K562 (cell line): ENCODE measurements at regions not wholly inside any gene's neighbourhood (a gene's known extent, or its start where the extent isn't known, plus 50 kb on each side); places are given as distances from the start of the nearest gene placed in this dataset.

Experiments
- ATAC-seq: fragments of 200-7000 bp; cut with Tn5 transposase; 3 replicates; pipeline ENCODE4 v1.9.1; 2020; ENCODE audit warnings: moderate library complexity
- BruUV-seq: library from RNA; stranded (reverse); fragments of 400-500 nt; replicated peaks from 2 replicates; lab custom pipeline; 2021; lab: Mats Ljungman, UMichigan
- CTCF ChIA-PET: fragments of 300-600 bp; formaldehyde crosslinking; extraction: SDS; loops from one replicate; lab custom pipeline; 2021; ENCODE audit warnings: low intra/inter-chr PET ratio; lab: Yijun Ruan, JAX
- POLR2A ChIA-PET: fragments of 300-600, 350-650 bp; sonication (Branson Sonifier 250); formaldehyde crosslinking; extraction: SDS; loops from one replicate; lab custom pipeline; 2021; ENCODE audit warnings: antibody characterized with exemption, inconsistent platforms; lab: Yijun Ruan, JAX
- DNase-seq, 4 experiments: peaks; one replicate each; pipeline versions ENCODE4 v3.0.0 to v3.0.0-alpha.2; 2011 to 2018; ENCODE audit warnings: low spot score in 3 of 4, mixed read lengths in 3 of 4; ENCODE audit errors: extremely low read depth in 1 of 4
- FAIRE-seq: peaks from 2 replicates; lab custom pipeline; 2011; peaks lifted over from hg19 to GRCh38; lab: Jason Lieb, UNC
- H2AFZ ChIP-seq: 2 replicates; pipeline ENCODE4 v1.6.0; 2011; ENCODE audit warnings: low read depth, low read length, control low read depth, inconsistent platforms
- H3K27ac ChIP-seq: fragments of 200-600 bp; 3 replicates; pipeline ENCODE4 v1.8.0; 2011; ENCODE audit warnings: low read depth, mild to moderate bottlenecking, control low read depth, inconsistent platforms, low read length, moderate library complexity, mixed read lengths; ENCODE audit errors: extremely low read depth
- H3K27me3 ChIP-seq, 2 experiments: fragments of 300-600 bp in 1 of 2; 2 replicates in 1 of 2; 3 replicates in 1 of 2; pipeline versions ENCODE4 v1.6.0 to v1.8.0; 2011; ENCODE audit warnings: inconsistent platforms in 2 of 2, low read length in 2 of 2, mild to moderate bottlenecking in 1 of 2, mixed read lengths in 1 of 2, moderate library complexity in 1 of 2; ENCODE audit not compliant: control insufficient read depth in 2 of 2, insufficient read depth in 2 of 2
- H3K36me3 ChIP-seq: fragments of 300-600 bp; 3 replicates; pipeline ENCODE4 v1.8.0; 2011; ENCODE audit warnings: mild to moderate bottlenecking, low read length, inconsistent platforms; ENCODE audit not compliant: control insufficient read depth, insufficient read depth
- H3K4me1 ChIP-seq, 2 experiments: fragments of 200-600 bp in 1 of 2; replicated peaks in 1 of 2; 2 replicates in 1 of 2; 3 replicates in 1 of 2; pipeline versions ENCODE4 v1.5.1 to v1.8.0; 2011; ENCODE audit warnings: inconsistent platforms in 2 of 2, low read length in 2 of 2, mild to moderate bottlenecking in 1 of 2, mixed read lengths in 1 of 2, moderate library complexity in 1 of 2; ENCODE audit not compliant: control insufficient read depth in 2 of 2, insufficient read depth in 2 of 2
- H3K4me2 ChIP-seq: 2 replicates; pipeline ENCODE4 v1.6.1; 2011; ENCODE audit warnings: low read length, control low read depth, inconsistent platforms, mixed read lengths; ENCODE audit not compliant: insufficient read depth
- H3K4me3 ChIP-seq: fragments of 200-600 bp; sonication (generic), shearing (Covaris generic); 2 replicates; pipeline ENCODE4 v1.5.1; 2016; ENCODE audit warnings: control low read depth, inconsistent platforms
- H3K79me2 ChIP-seq: fragments of 200-600 bp; 3 replicates; pipeline ENCODE4 v1.8.0; 2011; ENCODE audit warnings: low read length, inconsistent platforms; ENCODE audit not compliant: control insufficient read depth, insufficient read depth
- H3K9ac ChIP-seq, 2 experiments: 2 replicates each; pipeline versions ENCODE4 v1.6.0 to v1.6.1; 2011; ENCODE audit warnings: low read depth in 2 of 2, low read length in 2 of 2, control low read depth in 1 of 2, inconsistent platforms in 1 of 2, mild to moderate bottlenecking in 1 of 2, mixed read lengths in 1 of 2; ENCODE audit not compliant: insufficient read depth in 1 of 2
- H3K9me1 ChIP-seq: one replicate; pipeline ENCODE4 v1.6.0; 2011; ENCODE audit warnings: inconsistent platforms, mild to moderate bottlenecking, low read length, moderate library complexity; ENCODE audit not compliant: control insufficient read depth, insufficient read depth
- H3K9me3 ChIP-seq: replicated peaks from 2 replicates; pipeline ENCODE4 v1.5.1; 2011; ENCODE audit warnings: low read depth, low read length, inconsistent platforms; ENCODE audit not compliant: control insufficient read depth, insufficient read depth
- H4K20me1 ChIP-seq: replicated peaks from 2 replicates; pipeline ENCODE4 v1.6.1; 2011; ENCODE audit warnings: low read length, inconsistent platforms, mixed read lengths; ENCODE audit not compliant: control insufficient read depth, insufficient read depth
- MEIS2 ChIP-seq: fragments of 450-650 bp; IDR thresholded peaks from 2 replicates; pipeline ENCODE4 v1.6.1; 2014; ENCODE audit warnings: mild to moderate bottlenecking; ENCODE audit not compliant: partially characterized antibody
- NCOA4 ChIP-seq: fragments of 450-650 bp; IDR thresholded peaks from 2 replicates; pipeline ENCODE4 v1.6.1; 2018; ENCODE audit warnings: mild to moderate bottlenecking; ENCODE audit not compliant: partially characterized antibody
- NUFIP1 ChIP-seq: fragments of 450-650 bp; IDR thresholded peaks from 2 replicates; pipeline ENCODE4 v1.6.1; 2018; ENCODE audit not compliant: partially characterized antibody
- POLR2AphosphoS5 ChIP-seq: IDR thresholded peaks from 2 replicates; pipeline ENCODE4 v1.6.1; 2011; ENCODE audit warnings: mild to moderate bottlenecking, low read depth, low read length, moderate library complexity; ENCODE audit not compliant: control insufficient read depth, insufficient read depth
- ZNF41 ChIP-seq: fragments of 250-450 bp; sonication (Bioruptor Pico); conservative IDR thresholded peaks from 2 replicates; pipeline ENCODE4 v1.4.0; 2020; ENCODE audit warnings: mild to moderate bottlenecking
- in situ Hi-C: fragments of 300-500 bp; cut with MboI; formaldehyde crosslinking; loops from 4 replicates; pipeline ENCODE4 v1.15.0; 2018; ENCODE audit warnings: inconsistent platforms, mixed read lengths
- intact Hi-C: fragments of 100-400 bp; cut with micrococcal nuclease; formaldehyde crosslinking; loops from 2 replicates; pipeline ENCODE4 v1.14.2; 2022
- TF ChIP-seq, protein P1 (sequence below): fragments of 450-650 bp; IDR thresholded peaks from 2 replicates; pipeline ENCODE4 v1.6.1; 2016; ENCODE audit warnings: missing biosample characterization, missing genetic modification characterization
- TF ChIP-seq, protein P2 (sequence below): fragments of 200-800 bp; sonication (Bioruptor generic); IDR thresholded peaks from 2 replicates; pipeline ENCODE4 v1.6.1; 2016; ENCODE audit warnings: missing genetic modification characterization, missing compliant biosample characterization
- TF ChIP-seq, protein P3 (sequence below): fragments of 150-350 bp; IDR thresholded peaks from 2 replicates; pipeline ENCODE4 v1.6.1; 2014; ENCODE audit warnings: low read depth, mild to moderate bottlenecking, low read length, borderline replicate concordance
- TF ChIP-seq, protein P4 (sequence below): fragments of 450-650 bp; IDR thresholded peaks from 2 replicates; pipeline ENCODE4 v1.6.1; 2017; ENCODE audit warnings: antibody characterized with exemption, mild to moderate bottlenecking

DNA sequence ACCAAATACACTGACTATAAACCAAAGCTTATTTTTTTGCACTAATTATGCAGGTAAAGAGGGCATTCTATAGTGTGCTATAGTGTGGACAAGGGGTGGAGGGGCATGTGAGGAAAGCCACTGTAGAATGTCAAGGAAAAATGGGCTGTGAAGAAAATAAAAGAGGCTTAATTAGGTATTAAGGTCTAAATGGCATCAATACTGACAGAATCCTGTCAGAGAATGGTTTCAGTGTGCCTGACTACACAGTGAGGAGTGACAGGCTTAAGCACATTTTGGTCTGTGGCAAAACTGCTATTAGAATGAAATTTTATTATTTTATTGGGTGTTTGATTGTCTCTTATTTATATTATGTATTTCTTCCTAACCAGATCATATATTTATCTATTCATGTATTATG, 787.6 kb upstream of the CELF4 start:
- DNase-seq = no peak
- Histone ChIP-seq H3K4me1 (no peaks in the 10 kb centered on the region), H3K9me3 (no peaks in the 10 kb centered on the region; the same call in 1 of the 2 replicates), H2AFZ (no peak overlapping the region), H3K9me1 (no peaks in the 10 kb centered on the region), H3K79me2 (no peaks in the 10 kb centered on the region), H3K27ac (no peak overlapping the region), H3K4me2 (no peak overlapping the region), H3K36me3 (no peaks in the 10 kb centered on the region), H3K9ac (no peak overlapping the region), H3K4me3 (no peak overlapping the region), H4K20me1 (no peaks in the 10 kb centered on the region; the same call in 1 of the 2 replicates), H3K27me3 (no peaks in the 10 kb centered on the region)
- ChIA-PET POLR2A (no interaction called here), CTCF (no interaction called here)
- BruUV-seq = no TSS peak
- intact Hi-C loops (no loop called here), in situ Hi-C loops (no loop called here)
- ATAC-seq = no peak
- no peak for FAIRE-seq
- TF ChIP-seq ZNF41 (CRISPR knock-in tag) (no peak), POLR2AphosphoS5 (no peak), MEIS2 (no peak), NCOA4 (no peak), NUFIP1 (no peak)
- TF ChIP-seq, protein P1, sequence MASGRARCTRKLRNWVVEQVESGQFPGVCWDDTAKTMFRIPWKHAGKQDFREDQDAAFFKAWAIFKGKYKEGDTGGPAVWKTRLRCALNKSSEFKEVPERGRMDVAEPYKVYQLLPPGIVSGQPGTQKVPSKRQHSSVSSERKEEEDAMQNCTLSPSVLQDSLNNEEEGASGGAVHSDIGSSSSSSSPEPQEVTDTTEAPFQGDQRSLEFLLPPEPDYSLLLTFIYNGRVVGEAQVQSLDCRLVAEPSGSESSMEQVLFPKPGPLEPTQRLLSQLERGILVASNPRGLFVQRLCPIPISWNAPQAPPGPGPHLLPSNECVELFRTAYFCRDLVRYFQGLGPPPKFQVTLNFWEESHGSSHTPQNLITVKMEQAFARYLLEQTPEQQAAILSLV (tag) = no peak
- TF ChIP-seq, protein P2, sequence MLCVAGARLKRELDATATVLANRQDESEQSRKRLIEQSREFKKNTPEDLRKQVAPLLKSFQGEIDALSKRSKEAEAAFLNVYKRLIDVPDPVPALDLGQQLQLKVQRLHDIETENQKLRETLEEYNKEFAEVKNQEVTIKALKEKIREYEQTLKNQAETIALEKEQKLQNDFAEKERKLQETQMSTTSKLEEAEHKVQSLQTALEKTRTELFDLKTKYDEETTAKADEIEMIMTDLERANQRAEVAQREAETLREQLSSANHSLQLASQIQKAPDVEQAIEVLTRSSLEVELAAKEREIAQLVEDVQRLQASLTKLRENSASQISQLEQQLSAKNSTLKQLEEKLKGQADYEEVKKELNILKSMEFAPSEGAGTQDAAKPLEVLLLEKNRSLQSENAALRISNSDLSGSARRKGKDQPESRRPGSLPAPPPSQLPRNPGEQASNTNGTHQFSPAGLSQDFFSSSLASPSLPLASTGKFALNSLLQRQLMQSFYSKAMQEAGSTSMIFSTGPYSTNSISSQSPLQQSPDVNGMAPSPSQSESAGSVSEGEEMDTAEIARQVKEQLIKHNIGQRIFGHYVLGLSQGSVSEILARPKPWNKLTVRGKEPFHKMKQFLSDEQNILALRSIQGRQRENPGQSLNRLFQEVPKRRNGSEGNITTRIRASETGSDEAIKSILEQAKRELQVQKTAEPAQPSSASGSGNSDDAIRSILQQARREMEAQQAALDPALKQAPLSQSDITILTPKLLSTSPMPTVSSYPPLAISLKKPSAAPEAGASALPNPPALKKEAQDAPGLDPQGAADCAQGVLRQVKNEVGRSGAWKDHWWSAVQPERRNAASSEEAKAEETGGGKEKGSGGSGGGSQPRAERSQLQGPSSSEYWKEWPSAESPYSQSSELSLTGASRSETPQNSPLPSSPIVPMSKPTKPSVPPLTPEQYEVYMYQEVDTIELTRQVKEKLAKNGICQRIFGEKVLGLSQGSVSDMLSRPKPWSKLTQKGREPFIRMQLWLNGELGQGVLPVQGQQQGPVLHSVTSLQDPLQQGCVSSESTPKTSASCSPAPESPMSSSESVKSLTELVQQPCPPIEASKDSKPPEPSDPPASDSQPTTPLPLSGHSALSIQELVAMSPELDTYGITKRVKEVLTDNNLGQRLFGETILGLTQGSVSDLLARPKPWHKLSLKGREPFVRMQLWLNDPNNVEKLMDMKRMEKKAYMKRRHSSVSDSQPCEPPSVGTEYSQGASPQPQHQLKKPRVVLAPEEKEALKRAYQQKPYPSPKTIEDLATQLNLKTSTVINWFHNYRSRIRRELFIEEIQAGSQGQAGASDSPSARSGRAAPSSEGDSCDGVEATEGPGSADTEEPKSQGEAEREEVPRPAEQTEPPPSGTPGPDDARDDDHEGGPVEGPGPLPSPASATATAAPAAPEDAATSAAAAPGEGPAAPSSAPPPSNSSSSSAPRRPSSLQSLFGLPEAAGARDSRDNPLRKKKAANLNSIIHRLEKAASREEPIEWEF (CRISPR knock-in tag) = no peak
- TF ChIP-seq, protein P3, sequence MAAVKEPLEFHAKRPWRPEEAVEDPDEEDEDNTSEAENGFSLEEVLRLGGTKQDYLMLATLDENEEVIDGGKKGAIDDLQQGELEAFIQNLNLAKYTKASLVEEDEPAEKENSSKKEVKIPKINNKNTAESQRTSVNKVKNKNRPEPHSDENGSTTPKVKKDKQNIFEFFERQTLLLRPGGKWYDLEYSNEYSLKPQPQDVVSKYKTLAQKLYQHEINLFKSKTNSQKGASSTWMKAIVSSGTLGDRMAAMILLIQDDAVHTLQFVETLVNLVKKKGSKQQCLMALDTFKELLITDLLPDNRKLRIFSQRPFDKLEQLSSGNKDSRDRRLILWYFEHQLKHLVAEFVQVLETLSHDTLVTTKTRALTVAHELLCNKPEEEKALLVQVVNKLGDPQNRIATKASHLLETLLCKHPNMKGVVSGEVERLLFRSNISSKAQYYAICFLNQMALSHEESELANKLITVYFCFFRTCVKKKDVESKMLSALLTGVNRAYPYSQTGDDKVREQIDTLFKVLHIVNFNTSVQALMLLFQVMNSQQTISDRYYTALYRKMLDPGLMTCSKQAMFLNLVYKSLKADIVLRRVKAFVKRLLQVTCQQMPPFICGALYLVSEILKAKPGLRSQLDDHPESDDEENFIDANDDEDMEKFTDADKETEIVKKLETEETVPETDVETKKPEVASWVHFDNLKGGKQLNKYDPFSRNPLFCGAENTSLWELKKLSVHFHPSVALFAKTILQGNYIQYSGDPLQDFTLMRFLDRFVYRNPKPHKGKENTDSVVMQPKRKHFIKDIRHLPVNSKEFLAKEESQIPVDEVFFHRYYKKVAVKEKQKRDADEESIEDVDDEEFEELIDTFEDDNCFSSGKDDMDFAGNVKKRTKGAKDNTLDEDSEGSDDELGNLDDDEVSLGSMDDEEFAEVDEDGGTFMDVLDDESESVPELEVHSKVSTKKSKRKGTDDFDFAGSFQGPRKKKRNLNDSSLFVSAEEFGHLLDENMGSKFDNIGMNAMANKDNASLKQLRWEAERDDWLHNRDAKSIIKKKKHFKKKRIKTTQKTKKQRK = no peak
- TF ChIP-seq, protein P4, sequence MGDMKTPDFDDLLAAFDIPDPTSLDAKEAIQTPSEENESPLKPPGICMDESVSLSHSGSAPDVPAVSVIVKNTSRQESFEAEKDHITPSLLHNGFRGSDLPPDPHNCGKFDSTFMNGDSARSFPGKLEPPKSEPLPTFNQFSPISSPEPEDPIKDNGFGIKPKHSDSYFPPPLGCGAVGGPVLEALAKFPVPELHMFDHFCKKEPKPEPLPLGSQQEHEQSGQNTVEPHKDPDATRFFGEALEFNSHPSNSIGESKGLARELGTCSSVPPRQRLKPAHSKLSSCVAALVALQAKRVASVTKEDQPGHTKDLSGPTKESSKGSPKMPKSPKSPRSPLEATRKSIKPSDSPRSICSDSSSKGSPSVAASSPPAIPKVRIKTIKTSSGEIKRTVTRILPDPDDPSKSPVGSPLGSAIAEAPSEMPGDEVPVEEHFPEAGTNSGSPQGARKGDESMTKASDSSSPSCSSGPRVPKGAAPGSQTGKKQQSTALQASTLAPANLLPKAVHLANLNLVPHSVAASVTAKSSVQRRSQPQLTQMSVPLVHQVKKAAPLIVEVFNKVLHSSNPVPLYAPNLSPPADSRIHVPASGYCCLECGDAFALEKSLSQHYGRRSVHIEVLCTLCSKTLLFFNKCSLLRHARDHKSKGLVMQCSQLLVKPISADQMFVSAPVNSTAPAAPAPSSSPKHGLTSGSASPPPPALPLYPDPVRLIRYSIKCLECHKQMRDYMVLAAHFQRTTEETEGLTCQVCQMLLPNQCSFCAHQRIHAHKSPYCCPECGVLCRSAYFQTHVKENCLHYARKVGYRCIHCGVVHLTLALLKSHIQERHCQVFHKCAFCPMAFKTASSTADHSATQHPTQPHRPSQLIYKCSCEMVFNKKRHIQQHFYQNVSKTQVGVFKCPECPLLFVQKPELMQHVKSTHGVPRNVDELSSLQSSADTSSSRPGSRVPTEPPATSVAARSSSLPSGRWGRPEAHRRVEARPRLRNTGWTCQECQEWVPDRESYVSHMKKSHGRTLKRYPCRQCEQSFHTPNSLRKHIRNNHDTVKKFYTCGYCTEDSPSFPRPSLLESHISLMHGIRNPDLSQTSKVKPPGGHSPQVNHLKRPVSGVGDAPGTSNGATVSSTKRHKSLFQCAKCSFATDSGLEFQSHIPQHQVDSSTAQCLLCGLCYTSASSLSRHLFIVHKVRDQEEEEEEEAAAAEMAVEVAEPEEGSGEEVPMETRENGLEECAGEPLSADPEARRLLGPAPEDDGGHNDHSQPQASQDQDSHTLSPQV = no peak
